Esophagus muscularis mucosa (tissue), 4 donors: ENCODE measurements at regions not wholly inside any gene's neighbourhood (a gene's known extent, or its start where the extent isn't known, plus 50 kb on each side); places are given as distances from the start of the nearest gene placed in this dataset.

Experiments
- EP300 ChIP-seq: sonication (generic); formaldehyde crosslinking; IDR thresholded peaks from one replicate; pipeline ENCODE4 v1.6.1; 2017; ENCODE audit warnings: antibody characterized with exemption
- POLR2A ChIP-seq: fragments of 450-650 bp; IDR thresholded peaks from one replicate; pipeline ENCODE4 v1.6.1; 2017; ENCODE audit warnings: antibody characterized with exemption, moderate library complexity, mild to moderate bottlenecking, low read depth
- POLR2AphosphoS5 ChIP-seq, 2 donors: sonication (generic); formaldehyde crosslinking; IDR thresholded peaks; one replicate each; pipeline ENCODE4 v1.6.1; 2017; ENCODE audit warnings: antibody characterized with exemption in 2 of 2
- TF ChIP-seq, protein P1 (sequence below), 3 experiments: fragments of 200-600 bp in 2 of 3; fragments of 450-650 bp in 1 of 3; sonication (generic) in 2 of 3; IDR thresholded peaks; one replicate each; pipeline ENCODE4 v1.5.1; 2017 to 2019; ENCODE audit warnings: antibody characterized with exemption in 3 of 3, mild to moderate bottlenecking in 2 of 3, moderate library complexity in 1 of 3

DNA sequence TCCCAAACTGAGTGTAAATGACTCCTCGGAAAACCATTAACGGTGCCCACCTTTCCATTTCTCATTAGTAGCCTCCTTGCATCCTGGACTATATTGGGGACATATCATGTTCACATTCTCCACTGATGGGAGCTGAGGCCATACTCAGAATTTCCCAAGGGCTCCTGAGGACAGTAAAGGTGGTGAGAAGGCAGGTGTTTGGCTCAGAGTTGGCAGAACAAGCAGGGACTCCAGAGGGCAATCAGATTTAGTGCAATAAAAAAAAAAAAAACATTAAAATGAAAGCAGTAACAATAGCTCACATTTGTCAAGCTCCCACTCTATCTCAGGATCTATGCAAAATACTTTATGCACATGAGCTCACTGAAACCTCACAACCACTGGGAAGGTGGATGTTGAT is 401.4 kb downstream of the MAFB start:
- TF ChIP-seq POLR2A (no peak), POLR2AphosphoS5 (IDR thresholded peaks at IDR 0.05) (no peak), EP300 (no peak)
- TF ChIP-seq, protein P1, sequence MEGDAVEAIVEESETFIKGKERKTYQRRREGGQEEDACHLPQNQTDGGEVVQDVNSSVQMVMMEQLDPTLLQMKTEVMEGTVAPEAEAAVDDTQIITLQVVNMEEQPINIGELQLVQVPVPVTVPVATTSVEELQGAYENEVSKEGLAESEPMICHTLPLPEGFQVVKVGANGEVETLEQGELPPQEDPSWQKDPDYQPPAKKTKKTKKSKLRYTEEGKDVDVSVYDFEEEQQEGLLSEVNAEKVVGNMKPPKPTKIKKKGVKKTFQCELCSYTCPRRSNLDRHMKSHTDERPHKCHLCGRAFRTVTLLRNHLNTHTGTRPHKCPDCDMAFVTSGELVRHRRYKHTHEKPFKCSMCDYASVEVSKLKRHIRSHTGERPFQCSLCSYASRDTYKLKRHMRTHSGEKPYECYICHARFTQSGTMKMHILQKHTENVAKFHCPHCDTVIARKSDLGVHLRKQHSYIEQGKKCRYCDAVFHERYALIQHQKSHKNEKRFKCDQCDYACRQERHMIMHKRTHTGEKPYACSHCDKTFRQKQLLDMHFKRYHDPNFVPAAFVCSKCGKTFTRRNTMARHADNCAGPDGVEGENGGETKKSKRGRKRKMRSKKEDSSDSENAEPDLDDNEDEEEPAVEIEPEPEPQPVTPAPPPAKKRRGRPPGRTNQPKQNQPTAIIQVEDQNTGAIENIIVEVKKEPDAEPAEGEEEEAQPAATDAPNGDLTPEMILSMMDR (IDR thresholded peaks at IDR 0.05): no peak
